Keratinocyte (primary cell): ENCODE measurements at regions not wholly inside any gene's neighbourhood (a gene's known extent, or its start where the extent isn't known, plus 50 kb on each side); places are given as distances from the start of the nearest gene placed in this dataset.
"Not testable (repeated sequence)": the region's sequence is repeated elsewhere in the genome, so short reads cannot be mapped to it uniquely, and the experiment has no call there.

Source experiments
- DNase-seq: peaks from one replicate; pipeline ENCODE4 v3.0.0-alpha.2; 2011; ENCODE audit warnings: low read depth, missing footprints, low spot score
- FAIRE-seq: peaks from 2 replicates; lab custom pipeline; 2011; peaks lifted over from hg19 to GRCh38; lab: Jason Lieb, UNC
- H2AFZ ChIP-seq: 2 replicates; pipeline ENCODE4 v1.6.0; 2012; ENCODE audit warnings: low read length, control low read depth, inconsistent platforms; ENCODE audit not compliant: control insufficient read depth
- H3K27ac ChIP-seq: 2 replicates; pipeline ENCODE4 v1.5.1; 2011; ENCODE audit warnings: low read length; ENCODE audit not compliant: control insufficient read depth, insufficient read depth
- H3K27me3 ChIP-seq: 3 replicates; pipeline ENCODE4 v1.6.0; 2011; ENCODE audit warnings: low read length; ENCODE audit not compliant: control insufficient read depth, insufficient read depth; ENCODE audit errors: extremely low read depth
- H3K36me3 ChIP-seq, 2 experiments: 2 replicates in 1 of 2; 3 replicates in 1 of 2; pipeline ENCODE4 v1.5.1; 2011; ENCODE audit warnings: low read length in 2 of 2, mild to moderate bottlenecking in 1 of 2; ENCODE audit not compliant: control insufficient read depth in 2 of 2, insufficient read depth in 2 of 2; ENCODE audit errors: extremely low read depth in 1 of 2
- H3K4me1 ChIP-seq: 3 replicates; pipeline ENCODE4 v1.5.1; 2011; ENCODE audit warnings: low read length; ENCODE audit not compliant: control insufficient read depth, insufficient read depth; ENCODE audit errors: extremely low read depth
- H3K4me2 ChIP-seq: 3 replicates; pipeline ENCODE4 v1.6.0; 2011; ENCODE audit warnings: low read depth, low read length; ENCODE audit not compliant: control insufficient read depth, insufficient read depth; ENCODE audit errors: extremely low read depth
- H3K4me3 ChIP-seq, 3 experiments: fragments of 200-600 bp in 1 of 3; sonication (generic) in 1 of 3; 2 replicates in 2 of 3; 3 replicates in 1 of 3; pipeline ENCODE4 v1.5.1; 2011 to 2016; ENCODE audit warnings: low read length in 3 of 3, mild to moderate bottlenecking in 3 of 3, control low read depth in 2 of 3, inconsistent platforms in 1 of 3, low read depth in 1 of 3, mixed read lengths in 1 of 3, mixed run types in 1 of 3, moderate library complexity in 1 of 3; ENCODE audit not compliant: control insufficient read depth in 2 of 3, insufficient read depth in 2 of 3; ENCODE audit errors: extremely low read depth in 1 of 3
- H3K79me2 ChIP-seq: 2 replicates; pipeline ENCODE4 v1.6.0; 2012; ENCODE audit warnings: low read length; ENCODE audit not compliant: control insufficient read depth, insufficient read depth
- H3K9ac ChIP-seq: 3 replicates; pipeline ENCODE4 v1.6.0; 2011; ENCODE audit warnings: low read length; ENCODE audit not compliant: control insufficient read depth, insufficient read depth; ENCODE audit errors: extremely low read depth
- H3K9me1 ChIP-seq: 3 replicates; pipeline ENCODE4 v1.6.0; 2011; ENCODE audit warnings: low read length; ENCODE audit not compliant: control insufficient read depth, insufficient read depth; ENCODE audit errors: extremely low read depth
- H3K9me3 ChIP-seq: 2 replicates; pipeline ENCODE4 v1.5.1; 2012; ENCODE audit warnings: low read depth, low read length; ENCODE audit not compliant: control insufficient read depth
- H4K20me1 ChIP-seq: 3 replicates; pipeline ENCODE4 v1.6.0; 2011; ENCODE audit warnings: low read length; ENCODE audit not compliant: control insufficient read depth, insufficient read depth; ENCODE audit errors: extremely low read depth
- CTCF ChIP-seq, 3 experiments: IDR thresholded peaks in 1 of 3; conservative IDR thresholded peaks in 1 of 3; optimal IDR thresholded peaks in 1 of 3; 2 replicates in 2 of 3; 3 replicates in 1 of 3; pipeline versions ENCODE3 to v1.5.1; 2011; ENCODE audit warnings: low read length in 3 of 3, mild to moderate bottlenecking in 3 of 3, moderate library complexity in 2 of 3, control low read depth in 1 of 3, inconsistent platforms in 1 of 3; ENCODE audit not compliant: insufficient read depth in 2 of 3; ENCODE audit errors: extremely low read depth in 1 of 3
- EZH2 ChIP-seq: IDR thresholded peaks from one replicate; pipeline ENCODE4 v1.6.1; 2012; ENCODE audit warnings: inconsistent platforms, mild to moderate bottlenecking, low read length, moderate library complexity
- dilution Hi-C: fragments of 300-500 bp; cut with MboI; formaldehyde crosslinking; loops from one replicate; pipeline ENCODE4 v1.7.0; 2020; ENCODE audit warnings: low sequenced_read_pairs; ENCODE audit not compliant: extremely low pct_ligation_motif_present

DNA sequence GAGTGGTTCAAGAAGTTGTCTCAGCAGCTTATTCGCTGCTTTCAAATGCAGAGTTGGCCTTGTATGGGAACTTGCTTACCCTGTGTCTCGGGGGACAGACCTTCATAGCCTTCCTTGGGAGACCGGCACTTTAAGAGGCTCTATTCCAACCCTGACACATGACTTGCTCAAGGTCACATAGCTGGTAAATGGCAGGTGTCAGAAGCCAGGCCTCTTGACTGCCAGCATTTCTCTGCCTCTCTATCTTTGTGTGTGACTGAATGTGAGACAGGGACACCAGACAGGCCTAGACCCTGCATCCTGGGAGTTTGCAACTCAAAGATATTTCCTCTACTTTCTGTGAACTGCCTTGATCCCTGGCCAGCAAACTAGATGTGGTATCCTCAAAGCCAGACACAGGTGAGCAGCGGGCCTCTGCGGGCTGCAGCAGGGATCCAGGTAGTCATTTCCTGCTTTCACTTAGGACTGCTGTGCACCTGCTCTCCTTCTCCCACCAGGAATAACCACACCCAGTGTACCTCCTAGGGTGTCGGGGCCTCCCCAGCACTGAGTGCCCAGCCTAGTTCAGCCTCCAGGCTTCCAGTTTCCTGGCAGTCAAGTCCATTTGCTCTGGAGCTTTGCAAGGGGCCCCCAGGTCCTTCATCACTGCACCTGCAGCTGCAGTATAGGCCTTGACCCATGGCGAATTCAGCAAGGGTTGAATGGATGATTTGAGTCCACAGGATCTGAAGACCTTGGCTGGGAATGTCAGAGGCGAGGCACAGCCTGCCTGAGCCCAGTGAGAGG lies 116.6 kb upstream of the TNRC6C start:
- Histone ChIP-seq H2AFZ (no peak overlapping the region), H3K9ac (no peak overlapping the region), H3K27me3 (peaks cover 5% of the 10 kb centered on the region), H3K36me3 (no peaks in the 10 kb centered on the region), H3K27ac (no peak overlapping the region), H3K9me3 (peaks cover 3% of the 10 kb centered on the region), H3K79me2 (no peaks in the 10 kb centered on the region), H3K9me1 (no peaks in the 10 kb centered on the region), H3K4me2 (no peak overlapping the region), H4K20me1 (no peaks in the 10 kb centered on the region), H3K4me1 (peaks cover 5% of the 10 kb centered on the region), H3K4me3 (no peak overlapping the region)
- no peak for FAIRE-seq
- dilution Hi-C loops: no loop called here
- DNase-seq: no peak
- TF ChIP-seq CTCF (optimal IDR thresholded peaks at IDR 0.05 in 1 of 3, IDR thresholded peaks at IDR 0.05 in 1 of 3, conservative IDR thresholded peaks at IDR 0.05 in 1 of 3; ENCODE audit: extremely low read depth in 1 of 3, insufficient read depth in 2 of 3, low read length in 3 of 3): no peak
- no peak for TF ChIP-seq EZH2

DNA sequence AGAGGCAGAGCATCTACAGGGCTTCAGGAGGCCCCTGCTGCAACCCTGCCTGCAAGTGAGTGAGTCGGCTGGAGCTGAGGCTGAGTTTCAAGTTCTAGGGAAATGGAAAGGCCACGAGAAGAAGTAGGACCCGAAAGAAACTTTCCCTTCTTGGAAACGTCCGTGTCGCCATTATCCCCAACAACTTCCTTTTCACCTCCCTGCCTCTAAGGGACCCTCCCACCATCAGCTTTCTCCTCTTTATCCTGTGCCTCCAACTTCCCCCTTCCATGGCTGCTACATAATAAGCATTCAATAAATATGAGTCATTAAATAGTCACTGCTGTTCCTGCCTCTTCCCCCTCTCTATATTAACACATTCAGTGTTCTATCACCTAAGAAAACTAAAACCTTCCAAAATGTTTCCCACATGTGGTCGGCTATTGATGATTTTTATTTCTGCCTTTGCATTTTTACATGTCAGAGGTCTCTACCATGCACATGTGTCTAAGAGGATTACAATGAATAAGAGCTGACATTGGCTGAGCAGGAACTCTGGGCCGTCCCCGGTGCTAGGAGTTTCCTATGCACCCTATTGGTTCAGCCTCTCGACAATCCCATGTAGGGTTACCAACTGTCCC lies 115.9 kb upstream of the TNRC6C start:
- Histone ChIP-seq H3K79me2 (no peaks in the 10 kb centered on the region), H4K20me1 (no peaks in the 10 kb centered on the region), H3K4me3 (no peak overlapping the region), H3K4me1 (peaks cover 5% of the 10 kb centered on the region), H3K4me2 (no peak overlapping the region), H3K9ac (no peak overlapping the region), H3K36me3 (no peaks in the 10 kb centered on the region), H3K9me3 (peaks cover 2% of the 10 kb centered on the region), H2AFZ (no peak overlapping the region), H3K27me3 (peaks cover 5% of the 10 kb centered on the region), H3K9me1 (no peaks in the 10 kb centered on the region), H3K27ac (no peak overlapping the region)
- TF ChIP-seq CTCF (optimal IDR thresholded peaks at IDR 0.05 in 1 of 3, IDR thresholded peaks at IDR 0.05 in 1 of 3, conservative IDR thresholded peaks at IDR 0.05 in 1 of 3; ENCODE audit: extremely low read depth in 1 of 3, insufficient read depth in 2 of 3, low read length in 3 of 3) (no peak), EZH2 (no peak)
- DNase-seq (no peak), FAIRE-seq (no peak)
- dilution Hi-C loops: no loop called here

- H3K27me3 ChIP-seq, H2AFZ ChIP-seq, H3K9me1 ChIP-seq, FAIRE-seq, H3K27ac ChIP-seq, H4K20me1 ChIP-seq, H3K36me3 ChIP-seq, dilution Hi-C loops, H3K4me1 ChIP-seq, H3K9me3 ChIP-seq, DNase-seq, H3K4me2 ChIP-seq, H3K9ac ChIP-seq, H3K4me3 ChIP-seq, H3K79me2 ChIP-seq: not testable (repeated sequence)
These were observed 115.1 kb upstream of the TNRC6C start for GRCh38 chr17:77843255-77843895.
